C4-2B (cell line): ENCODE measurements at regions not wholly inside any gene's neighbourhood (a gene's known extent, or its start where the extent isn't known, plus 50 kb on each side); places are given as distances from the start of the nearest gene placed in this dataset.

Experiments used
- ZFX ChIP-seq: fragments of 450-650 bp; IDR thresholded peaks from 2 replicates; pipeline ENCODE4 v1.6.1; 2017
- TF ChIP-seq, protein P1 (sequence below): fragments of 450-650 bp; conservative IDR thresholded peaks from 2 replicates; pipeline ENCODE4 v1.5.1; 2017; ENCODE audit warnings: mild to moderate bottlenecking

- TF ChIP-seq, protein P1, sequence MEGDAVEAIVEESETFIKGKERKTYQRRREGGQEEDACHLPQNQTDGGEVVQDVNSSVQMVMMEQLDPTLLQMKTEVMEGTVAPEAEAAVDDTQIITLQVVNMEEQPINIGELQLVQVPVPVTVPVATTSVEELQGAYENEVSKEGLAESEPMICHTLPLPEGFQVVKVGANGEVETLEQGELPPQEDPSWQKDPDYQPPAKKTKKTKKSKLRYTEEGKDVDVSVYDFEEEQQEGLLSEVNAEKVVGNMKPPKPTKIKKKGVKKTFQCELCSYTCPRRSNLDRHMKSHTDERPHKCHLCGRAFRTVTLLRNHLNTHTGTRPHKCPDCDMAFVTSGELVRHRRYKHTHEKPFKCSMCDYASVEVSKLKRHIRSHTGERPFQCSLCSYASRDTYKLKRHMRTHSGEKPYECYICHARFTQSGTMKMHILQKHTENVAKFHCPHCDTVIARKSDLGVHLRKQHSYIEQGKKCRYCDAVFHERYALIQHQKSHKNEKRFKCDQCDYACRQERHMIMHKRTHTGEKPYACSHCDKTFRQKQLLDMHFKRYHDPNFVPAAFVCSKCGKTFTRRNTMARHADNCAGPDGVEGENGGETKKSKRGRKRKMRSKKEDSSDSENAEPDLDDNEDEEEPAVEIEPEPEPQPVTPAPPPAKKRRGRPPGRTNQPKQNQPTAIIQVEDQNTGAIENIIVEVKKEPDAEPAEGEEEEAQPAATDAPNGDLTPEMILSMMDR, result no peak
- TF ChIP-seq ZFX, result no peak
Measured at GRCh38 chr2:52904355-52904891, 863.2 kb upstream of the CHAC2 start.
